ENCODE measurements at regions not wholly inside any gene's neighbourhood (a gene's known extent, or its start where the extent isn't known, plus 50 kb on each side); places are given as distances from the start of the nearest gene placed in this dataset.

- H2BK12ac ChIP-seq (ENCODE audit: insufficient read length, low read depth, low read length), result no peak overlapping the region
- H3K4me2 ChIP-seq (ENCODE audit: insufficient read depth, insufficient read length, low read length), result no peak overlapping the region
- H4K20me1 ChIP-seq (ENCODE audit: control insufficient read depth, insufficient read depth, insufficient read length), result no peaks in the 10 kb centered on the region
- H3K56ac ChIP-seq (ENCODE audit: insufficient read length, low read depth, low read length), result no peak overlapping the region
- H3K9me3 ChIP-seq (ENCODE audit: control insufficient read depth, low read depth, low read length), result no peaks in the 10 kb centered on the region
- H3T11ph ChIP-seq (ENCODE audit: low read length), result no peak overlapping the region
- no peak overlapping the region for H2AFZ ChIP-seq (ENCODE audit: low read length)
- no peaks in the 10 kb centered on the region for H3K4me1 ChIP-seq (ENCODE audit: insufficient read depth, low read length)
- H4K91ac ChIP-seq (ENCODE audit: insufficient read length, low read depth, low read length), result no peak overlapping the region
- H3K36me3 Mint-ChIP-seq (ENCODE audit: insufficient read depth in 1 of 3, low read depth in 3 of 3), result no peaks in the 10 kb centered on the region
- no peak for TF ChIP-seq CTCF (conservative IDR thresholded peaks at IDR 0.05)
- H4K5ac ChIP-seq (ENCODE audit: insufficient read length, low read depth, low read length), result no peak overlapping the region
- no peak overlapping the region for H3K23ac ChIP-seq (ENCODE audit: insufficient read length, low read depth, low read length)
- no peak overlapping the region for H2BK120ac ChIP-seq (ENCODE audit: low read depth, low read length, poor library complexity, severe bottlenecking)
- H2AK5ac ChIP-seq (ENCODE audit: insufficient read length, low read length), result no peak overlapping the region
- H4K8ac ChIP-seq (replicated peaks; ENCODE audit: insufficient read length, low read depth, low read length), result no peak overlapping the region
- H3K27me3 Mint-ChIP-seq (ENCODE audit: low read depth), result peaks cover 2% of the 10 kb centered on the region; the same call in 1 of the 2 replicates
- no peak overlapping the region for H3K4me3 Mint-ChIP-seq
- H3K18ac ChIP-seq (ENCODE audit: insufficient read length, low read depth, low read length), result no peak overlapping the region
- WGBS (ENCODE audit: extremely low coverage, insufficient read length, low lambda C conversion rate), result no CpG with 5 or more reads among the region's 3 CpGs
- DNase-seq, result no peak
- no peak overlapping the region for H2BK20ac ChIP-seq (ENCODE audit: low read depth, low read length, poor library complexity, severe bottlenecking)
- H3K14ac ChIP-seq (ENCODE audit: insufficient read depth, low read length), result no peak overlapping the region
- H3K23me2 ChIP-seq (ENCODE audit: insufficient read length, low read depth, low read length, poor library complexity, severe bottlenecking), result no peaks in the 10 kb centered on the region
- no peaks in the 10 kb centered on the region for H3K27me3 ChIP-seq (ENCODE audit: insufficient read depth, low read length)
- H2BK15ac ChIP-seq (ENCODE audit: low read depth, low read length), result no peak overlapping the region
- no peak overlapping the region for H3K27ac ChIP-seq (ENCODE audit: insufficient read length, low read depth, low read length)
- H2BK5ac ChIP-seq (ENCODE audit: insufficient read length, low read length), result no peak overlapping the region
- no peaks in the 10 kb centered on the region for H3K79me2 ChIP-seq (ENCODE audit: insufficient read depth, low read length)
- no peak overlapping the region for H3K27ac Mint-ChIP-seq
- H3K9ac ChIP-seq (ENCODE audit: extremely low read depth, insufficient read length, low read length), result no peak overlapping the region
- no peaks in the 10 kb centered on the region for H3K79me1 ChIP-seq (ENCODE audit: insufficient read depth, low read depth, low read length, poor library complexity, severe bottlenecking)
- H3K4ac ChIP-seq (ENCODE audit: low read depth, low read length), result no peak overlapping the region
- peaks cover 0 to 2% of the 10 kb centered on the region in 2 experiments; a peak in 1 of 5 replicates for H3K9me3 Mint-ChIP-seq
- peaks cover 0 to 3% of the 10 kb centered on the region in 2 experiments; a peak in 1 of 4 replicates for H3K4me1 Mint-ChIP-seq
These were observed 64.4 kb upstream of the TRIO start for GRCh38 chr5:14078716-14079115.

Measured in H9 (cell line).